IMR-90 (cell line): ENCODE measurements at regions not wholly inside any gene's neighbourhood (a gene's known extent, or its start where the extent isn't known, plus 50 kb on each side); places are given as distances from the start of the nearest gene placed in this dataset.

Experiments used
- ATAC-seq: fragments of 200-7000 bp; cut with Tn5 transposase; 2 replicates; pipeline ENCODE4 v1.9.1; 2020; ENCODE audit warnings: low read depth, mild to moderate bottlenecking, moderate library complexity
- BruUV-seq: library from RNA; stranded (reverse); fragments of 400-500 nt; replicated peaks from 2 replicates; lab custom pipeline; 2021; lab: Mats Ljungman, UMichigan
- CTCF ChIA-PET: fragments of 300-600 bp; formaldehyde crosslinking; extraction: SDS; loops from one replicate; lab custom pipeline; 2021; ENCODE audit warnings: antibody characterized with exemption; lab: Yijun Ruan, JAX
- POLR2A ChIA-PET: fragments of 300-600 bp; sonication (Branson Sonifier 250); formaldehyde crosslinking; loops from one replicate; lab custom pipeline; 2022; ENCODE audit warnings: antibody characterized with exemption; ENCODE audit not compliant: unreplicated experiment; lab: Charles Lee
- DNase-seq: peaks from one replicate; pipeline ENCODE4 v3.0.0; 2013
- H2AFZ ChIP-seq: replicated peaks from 2 replicates; pipeline ENCODE3; 2013; ENCODE audit warnings: low read length, mild to moderate bottlenecking; ENCODE audit not compliant: poor library complexity
- H2AK5ac ChIP-seq: 2 replicates; pipeline ENCODE4 v1.6.1; 2013; ENCODE audit warnings: low read depth, low read length, inconsistent platforms
- H2AK9ac ChIP-seq: replicated peaks from 2 replicates; pipeline ENCODE3; 2013; ENCODE audit warnings: mild to moderate bottlenecking, low read depth, low read length, moderate library complexity; ENCODE audit not compliant: poor library complexity
- H2BK120ac ChIP-seq: 2 replicates; pipeline ENCODE4 v1.6.1; 2013; ENCODE audit warnings: low read depth, low read length, inconsistent platforms
- H2BK15ac ChIP-seq: 3 replicates; pipeline ENCODE4 v1.6.1; 2013; ENCODE audit warnings: low read depth, low read length, inconsistent platforms
- H2BK20ac ChIP-seq: 2 replicates; pipeline ENCODE4 v1.6.1; 2013; ENCODE audit warnings: low read depth, mild to moderate bottlenecking, inconsistent platforms, low read length, moderate library complexity
- H2BK5ac ChIP-seq: 2 replicates; pipeline ENCODE4 v1.6.1; 2013; ENCODE audit warnings: mild to moderate bottlenecking, low read depth, low read length, inconsistent platforms; ENCODE audit not compliant: poor library complexity, severe bottlenecking
- H3K14ac ChIP-seq: replicated peaks from 2 replicates; pipeline ENCODE4 v1.6.1; 2013; ENCODE audit warnings: low read depth, low read length, inconsistent platforms
- H3K18ac ChIP-seq: 2 replicates; pipeline ENCODE4 v1.6.1; 2013; ENCODE audit warnings: low read depth, low read length, control low read depth
- H3K23ac ChIP-seq: 2 replicates; pipeline ENCODE4 v1.6.1; 2013; ENCODE audit warnings: low read depth, low read length, inconsistent platforms
- H3K27ac ChIP-seq: 2 replicates; pipeline ENCODE4 v1.5.1; 2013; ENCODE audit warnings: mild to moderate bottlenecking, control low read depth, low read length; ENCODE audit not compliant: insufficient read depth
- H3K27me3 ChIP-seq: 2 replicates; pipeline ENCODE4 v1.6.1; 2013; ENCODE audit warnings: low read length; ENCODE audit not compliant: control insufficient read depth, insufficient read depth
- H3K36me3 ChIP-seq: 2 replicates; pipeline ENCODE4 v1.6.1; 2013; ENCODE audit warnings: low read length, mixed read lengths; ENCODE audit not compliant: control insufficient read depth, insufficient read depth
- H3K4ac ChIP-seq: 2 replicates; pipeline ENCODE4 v1.6.1; 2013; ENCODE audit warnings: low read depth, low read length, inconsistent platforms
- H3K4me1 ChIP-seq: 2 replicates; pipeline ENCODE4 v1.6.1; 2013; ENCODE audit warnings: low read length, mixed read lengths; ENCODE audit not compliant: control insufficient read depth, insufficient read depth
- H3K4me2 ChIP-seq: 2 replicates; pipeline ENCODE4 v1.6.1; 2013; ENCODE audit warnings: low read depth, mild to moderate bottlenecking, control low read depth, low read length, moderate library complexity
- H3K4me3 ChIP-seq: 2 replicates; pipeline ENCODE4 v1.5.1; 2013; ENCODE audit warnings: low read depth, mild to moderate bottlenecking, control low read depth, low read length, moderate library complexity; ENCODE audit not compliant: insufficient read depth
- H3K56ac ChIP-seq: 2 replicates; pipeline ENCODE4 v1.6.1; 2013; ENCODE audit warnings: low read length, inconsistent platforms; ENCODE audit not compliant: insufficient read depth; ENCODE audit errors: extremely low read depth
- H3K79me1 ChIP-seq, 2 experiments: 2 replicates each; pipeline ENCODE4 v1.6.1; 2013; ENCODE audit warnings: low read length in 2 of 2, inconsistent platforms in 1 of 2, low read depth in 1 of 2
- H3K9ac ChIP-seq: 2 replicates; pipeline ENCODE4 v1.6.1; 2013; ENCODE audit warnings: low read depth, low read length, control low read depth
- H3K9me1 ChIP-seq: 2 replicates; pipeline ENCODE4 v1.6.1; 2013; ENCODE audit warnings: low read length, inconsistent platforms; ENCODE audit not compliant: insufficient read depth
- H3K9me3 ChIP-seq: 2 replicates; pipeline ENCODE4 v1.6.1; 2013; ENCODE audit warnings: low read length; ENCODE audit not compliant: control insufficient read depth, insufficient read depth
- H4K20me1 ChIP-seq: 2 replicates; pipeline ENCODE4 v1.6.1; 2013; ENCODE audit warnings: low read length, inconsistent platforms; ENCODE audit not compliant: insufficient read depth
- H4K5ac ChIP-seq: 2 replicates; pipeline ENCODE4 v1.6.1; 2013; ENCODE audit warnings: mild to moderate bottlenecking, low read depth, low read length, control low read depth
- H4K8ac ChIP-seq, 2 experiments: 2 replicates each; pipeline ENCODE4 v1.6.1; 2013; ENCODE audit warnings: low read depth in 2 of 2, low read length in 2 of 2, control low read depth in 1 of 2, inconsistent platforms in 1 of 2
- H4K91ac ChIP-seq: 2 replicates; pipeline ENCODE4 v1.6.1; 2013; ENCODE audit warnings: low read depth, low read length, inconsistent platforms; ENCODE audit not compliant: insufficient read depth
- BHLHE40 ChIP-seq: fragments of 150-350 bp; IDR thresholded peaks from 2 replicates; pipeline ENCODE4 v1.6.1; 2016; ENCODE audit warnings: mild to moderate bottlenecking, low read depth, low read length
- CEBPB ChIP-seq: IDR thresholded peaks from 2 replicates; pipeline ENCODE4 v1.6.1; 2012; ENCODE audit warnings: low read depth, low read length, improper control_type of control experiment
- MAFK ChIP-seq: IDR thresholded peaks from 2 replicates; pipeline ENCODE4 v1.6.1; 2012; ENCODE audit warnings: low read depth, low read length, improper control_type of control experiment
- MAZ ChIP-seq: IDR thresholded peaks from 2 replicates; pipeline ENCODE4 v1.6.1; 2012; ENCODE audit warnings: low read depth, mild to moderate bottlenecking, low read length, improper control_type of control experiment, moderate library complexity, borderline replicate concordance
- WGBS, 2 experiments: methylation state at CpG; one replicate each; pipeline versions ENCODE4 v1.1.5 to v1.1.7; 2013; ENCODE audit warnings: missing lambda C conversion rate in 2 of 2; ENCODE audit not compliant: insufficient read length in 1 of 2; ENCODE audit errors: extremely low coverage in 2 of 2; 5-methylcytosine and 5-hydroxymethylcytosine counted together
- dilution Hi-C: fragments of 300-500 bp; cut with HindIII; formaldehyde crosslinking; loops from one replicate; pipeline ENCODE4 v1.14.3; 2018; ENCODE audit warnings: low sequenced_read_pairs; ENCODE audit not compliant: unreplicated experiment
- in situ Hi-C: fragments of 300-500 bp; cut with MboI; formaldehyde crosslinking; loops from 3 replicates; pipeline ENCODE4 v1.14.3; 2019; ENCODE audit warnings: low sequenced_read_pairs, inconsistent platforms, mixed read lengths
- intact Hi-C: fragments of 100-400 bp; cut with micrococcal nuclease; formaldehyde crosslinking; loops from 2 replicates; pipeline ENCODE4 v1.10.0; 2022
- TF ChIP-seq, protein P1 (sequence below): fragments of 150-350 bp; IDR thresholded peaks from 2 replicates; pipeline ENCODE4 v1.6.1; 2017; ENCODE audit warnings: mild to moderate bottlenecking, antibody characterized with exemption, low read length, low read depth

DNA sequence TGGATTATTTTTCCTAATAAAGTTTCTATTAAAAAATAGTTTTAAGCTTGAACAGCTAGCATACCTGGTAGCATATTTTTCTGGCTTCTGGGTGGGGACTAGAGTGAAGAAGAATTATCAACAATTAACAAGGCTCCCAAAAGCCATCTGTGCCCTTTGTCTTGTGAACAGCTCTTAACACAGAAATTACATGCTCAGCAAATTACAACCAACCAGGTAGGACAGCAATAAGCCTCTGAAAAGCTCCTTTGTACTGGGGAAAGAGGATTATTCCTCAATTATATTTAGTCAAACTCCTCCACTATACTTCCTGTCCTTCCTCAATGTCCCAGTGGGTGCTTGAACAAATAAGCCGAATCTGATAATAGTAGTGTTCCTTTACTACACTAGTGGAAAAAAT is 162.8 kb downstream of the RAB38 start:
- CTCF ChIA-PET: interaction anchor here (1.0 kb wide), 1 partner anchor 540 kb away, joined by 3 read pairs; no protein-coding TSS in a partner anchor
- Histone ChIP-seq H4K8ac (no peak overlapping the region), H2BK5ac (no peak overlapping the region), H2BK20ac (no peak overlapping the region), H3K9me1 (no peaks in the 10 kb centered on the region), H3K4me2 (no peak overlapping the region), H3K4ac (no peak overlapping the region), H3K14ac (no peak overlapping the region), H2BK15ac (no peak overlapping the region), H3K56ac (no peak overlapping the region), H4K5ac (no peak overlapping the region), H2AK5ac (no peak overlapping the region), H2BK120ac (no peak overlapping the region), H3K18ac (no peak overlapping the region), H4K20me1 (no peaks in the 10 kb centered on the region), H3K27me3 (no peaks in the 10 kb centered on the region), H3K4me1 (no peaks in the 10 kb centered on the region), H3K27ac (no peak overlapping the region), H2AK9ac (no peak overlapping the region), H3K9ac (no peak overlapping the region), H4K91ac (no peak overlapping the region), H3K4me3 (no peak overlapping the region), H3K36me3 (no peaks in the 10 kb centered on the region), H3K23ac (no peak overlapping the region), H2AFZ (no peak overlapping the region), H3K79me1 (no peaks in the 10 kb centered on the region), H3K9me3 (no peaks in the 10 kb centered on the region)
- intact Hi-C loops (no loop called here), dilution Hi-C loops (loop anchor here (25.0 kb wide), 1 partner anchor 525 kb away; no protein-coding TSS in a partner anchor), in situ Hi-C loops (loop anchor here (25.0 kb wide), 2 partner anchors 525 to 875 kb away; no protein-coding TSS in a partner anchor)
- TF ChIP-seq CEBPB (no peak), BHLHE40 (no peak), MAFK (peak; percentile 24; the same call in 1 of the 2 replicates), MAZ (no peak)
- TF ChIP-seq, protein P1, sequence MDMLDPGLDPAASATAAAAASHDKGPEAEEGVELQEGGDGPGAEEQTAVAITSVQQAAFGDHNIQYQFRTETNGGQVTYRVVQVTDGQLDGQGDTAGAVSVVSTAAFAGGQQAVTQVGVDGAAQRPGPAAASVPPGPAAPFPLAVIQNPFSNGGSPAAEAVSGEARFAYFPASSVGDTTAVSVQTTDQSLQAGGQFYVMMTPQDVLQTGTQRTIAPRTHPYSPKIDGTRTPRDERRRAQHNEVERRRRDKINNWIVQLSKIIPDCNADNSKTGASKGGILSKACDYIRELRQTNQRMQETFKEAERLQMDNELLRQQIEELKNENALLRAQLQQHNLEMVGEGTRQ: no peak
- POLR2A ChIA-PET: interaction anchor here (0.6 kb wide), 1 partner anchor 270 kb away, joined by 3 read pairs; no protein-coding TSS in a partner anchor
- no TSS peak for BruUV-seq
- DNase-seq (no peak), ATAC-seq (no peak)
- no CpG with 5 or more reads among the region's 1 CpG for WGBS, 2 experiments
